WTC11 (cell line): ENCODE measurements at regions not wholly inside any gene's neighbourhood (a gene's known extent, or its start where the extent isn't known, plus 50 kb on each side); places are given as distances from the start of the nearest gene placed in this dataset.

Experiments used
- ATAC-seq: fragments of 200-7000 bp; cut with Tn5 transposase; 2 replicates; pipeline ENCODE4 v1.10.0; 2021; ENCODE audit warnings: mild to moderate bottlenecking, moderate library complexity
- CTCF ChIA-PET: fragments of 300-600 bp; sonication (Branson Sonifier 250); formaldehyde crosslinking; loops from one replicate; lab custom pipeline; 2021; ENCODE audit warnings: antibody characterized with exemption; lab: Charles Lee
- POLR2A ChIA-PET: fragments of 350-600 bp; sonication (Branson Sonifier 250); formaldehyde crosslinking; loops from one replicate; lab custom pipeline; 2021; ENCODE audit warnings: antibody characterized with exemption; lab: Charles Lee
- DNase-seq: peaks from one replicate; pipeline ENCODE4 v3.0.0; 2021; ENCODE audit warnings: low spot score
- H3K27ac Mint-ChIP-seq: 2 replicates; pipeline ENCODE4 v1.8.0; 2021; ENCODE audit warnings: mixed read lengths
- H3K27me3 Mint-ChIP-seq: 2 replicates; pipeline ENCODE4 v1.8.0; 2021; ENCODE audit warnings: low read depth, mild to moderate bottlenecking, moderate library complexity, mixed read lengths
- H3K36me3 Mint-ChIP-seq: 2 replicates; pipeline ENCODE4 v1.8.0; 2021; ENCODE audit warnings: mixed read lengths
- H3K4me1 Mint-ChIP-seq: 2 replicates; pipeline ENCODE4 v1.8.0; 2022; ENCODE audit warnings: mixed read lengths
- H3K4me3 Mint-ChIP-seq: 2 replicates; pipeline ENCODE4 v1.8.0; 2021; ENCODE audit warnings: mild to moderate bottlenecking, moderate library complexity, mixed read lengths
- H3K9me3 Mint-ChIP-seq: 2 replicates; pipeline ENCODE4 v1.8.0; 2021; ENCODE audit warnings: mixed read lengths
- CREB1 ChIP-seq: sonication (generic); formaldehyde crosslinking; IDR thresholded peaks from 2 replicates; pipeline ENCODE4 v1.8.0; 2023; ENCODE audit warnings: mild to moderate bottlenecking, missing genetic modification reagents
- CREM ChIP-seq: sonication (generic); formaldehyde crosslinking; IDR thresholded peaks from 2 replicates; pipeline ENCODE4 v1.8.1; 2022; ENCODE audit warnings: mild to moderate bottlenecking, missing genetic modification reagents, moderate library complexity
- HMGA2 ChIP-seq: fragments of 250-450 bp; sonication (Bioruptor Pico); IDR thresholded peaks from 2 replicates; pipeline ENCODE4 v1.4.0; 2021; ENCODE audit warnings: mild to moderate bottlenecking, moderate library complexity
- NFE2L1 ChIP-seq: sonication (generic); formaldehyde crosslinking; IDR thresholded peaks from 2 replicates; pipeline ENCODE4 v1.8.1; 2023; ENCODE audit warnings: missing genetic modification reagents
- NR3C1 ChIP-seq: sonication (generic); formaldehyde crosslinking; conservative IDR thresholded peaks from 2 replicates; pipeline ENCODE4 v1.8.1; 2023; ENCODE audit warnings: low read depth, mild to moderate bottlenecking, missing genetic modification reagents
- OVOL2 ChIP-seq: fragments of 250-450 bp; sonication (Bioruptor Pico); IDR thresholded peaks from 2 replicates; pipeline ENCODE4 v1.9.0; 2021; ENCODE audit warnings: mild to moderate bottlenecking, borderline replicate concordance
- SMAD4 ChIP-seq: sonication (generic); formaldehyde crosslinking; IDR thresholded peaks from 2 replicates; pipeline ENCODE4 v1.8.0; 2022; ENCODE audit warnings: mild to moderate bottlenecking, missing genetic modification reagents
- SP1 ChIP-seq: sonication (generic); formaldehyde crosslinking; conservative IDR thresholded peaks from 2 replicates; pipeline ENCODE4 v1.8.1; 2022; ENCODE audit warnings: missing genetic modification reagents
- ZBTB21 ChIP-seq: sonication (generic); formaldehyde crosslinking; IDR thresholded peaks from 2 replicates; pipeline ENCODE4 v1.8.1; 2023; ENCODE audit warnings: mild to moderate bottlenecking, missing genetic modification reagents, borderline replicate concordance
- ZNF396 ChIP-seq: fragments of 250-450 bp; sonication (Bioruptor Pico); IDR thresholded peaks from 2 replicates; pipeline ENCODE4 v1.8.0; 2021; ENCODE audit warnings: mild to moderate bottlenecking, moderate library complexity, borderline replicate concordance
- TF ChIP-seq, protein P1 (sequence below): sonication (generic); formaldehyde crosslinking; IDR thresholded peaks from 2 replicates; pipeline ENCODE4 v1.8.0; 2023; ENCODE audit warnings: missing genetic modification reagents, mild to moderate bottlenecking, borderline replicate concordance
- TF ChIP-seq, protein P2 (sequence below): sonication (generic); formaldehyde crosslinking; IDR thresholded peaks from 2 replicates; pipeline ENCODE4 v1.8.0; 2022; ENCODE audit warnings: mild to moderate bottlenecking, missing genetic modification reagents
- TF ChIP-seq, protein P3 (sequence below): sonication (generic); formaldehyde crosslinking; IDR thresholded peaks from 2 replicates; pipeline ENCODE4 v1.8.1; 2022; ENCODE audit warnings: missing genetic modification reagents, borderline replicate concordance
- TF ChIP-seq, protein P4 (sequence below): sonication (generic); formaldehyde crosslinking; IDR thresholded peaks from 2 replicates; pipeline ENCODE4 v1.8.1; 2023; ENCODE audit warnings: mild to moderate bottlenecking, moderate library complexity, missing genetic modification reagents
- TF ChIP-seq, protein P5 (sequence below): sonication (generic); formaldehyde crosslinking; IDR thresholded peaks from 2 replicates; pipeline ENCODE4 v1.8.1; 2023; ENCODE audit warnings: mild to moderate bottlenecking, missing genetic modification reagents, moderate library complexity
- TF ChIP-seq, protein P6 (sequence below): sonication (generic); formaldehyde crosslinking; IDR thresholded peaks from 2 replicates; pipeline ENCODE4 v1.8.0; 2022; ENCODE audit warnings: mild to moderate bottlenecking, missing genetic modification reagents
- TF ChIP-seq, protein P7 (sequence below): fragments of 250-450 bp; sonication (Bioruptor Pico); IDR thresholded peaks from 2 replicates; pipeline ENCODE4 v1.9.0; 2021; ENCODE audit warnings: mild to moderate bottlenecking
- TF ChIP-seq, protein P8 (sequence below): sonication (generic); formaldehyde crosslinking; IDR thresholded peaks from 2 replicates; pipeline ENCODE4 v1.8.0; 2022; ENCODE audit warnings: mild to moderate bottlenecking, missing genetic modification reagents
- TF ChIP-seq, protein P9 (sequence below): fragments of 250-450 bp; sonication (Bioruptor Pico); IDR thresholded peaks from 2 replicates; pipeline ENCODE4 v1.9.0; 2021; ENCODE audit warnings: moderate library complexity, mild to moderate bottlenecking, inconsistent platforms, borderline replicate concordance
- TF ChIP-seq, protein P10 (sequence below): sonication (generic); formaldehyde crosslinking; IDR thresholded peaks from 2 replicates; pipeline ENCODE4 v1.8.0; 2023; ENCODE audit warnings: missing genetic modification reagents
- TF ChIP-seq, protein P11 (sequence below): sonication (generic); formaldehyde crosslinking; IDR thresholded peaks from 2 replicates; pipeline ENCODE4 v1.8.1; 2022; ENCODE audit warnings: low read depth, mild to moderate bottlenecking, moderate library complexity, missing genetic modification reagents, borderline replicate concordance

DNA sequence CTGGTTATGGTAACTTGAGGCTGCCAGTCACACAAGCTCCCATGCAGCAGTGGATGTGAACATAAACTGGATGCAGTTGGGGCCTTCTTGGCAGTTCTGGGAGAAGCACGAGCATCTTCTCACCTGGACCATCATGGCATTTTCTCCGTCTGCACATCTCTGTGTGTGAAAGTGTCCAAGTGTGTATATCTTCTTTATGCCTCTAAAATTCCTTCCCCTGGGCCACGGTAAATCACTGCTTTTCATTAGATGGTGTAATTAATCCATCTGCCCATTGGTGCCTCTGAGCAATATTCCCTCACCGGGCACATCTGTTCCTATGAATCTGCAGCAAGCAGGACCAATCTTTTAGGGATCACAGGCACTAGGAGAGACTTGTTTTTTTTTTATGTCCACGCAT, 138.0 kb downstream of the MAP3K7 start (continued):
- TF ChIP-seq, protein P1, sequence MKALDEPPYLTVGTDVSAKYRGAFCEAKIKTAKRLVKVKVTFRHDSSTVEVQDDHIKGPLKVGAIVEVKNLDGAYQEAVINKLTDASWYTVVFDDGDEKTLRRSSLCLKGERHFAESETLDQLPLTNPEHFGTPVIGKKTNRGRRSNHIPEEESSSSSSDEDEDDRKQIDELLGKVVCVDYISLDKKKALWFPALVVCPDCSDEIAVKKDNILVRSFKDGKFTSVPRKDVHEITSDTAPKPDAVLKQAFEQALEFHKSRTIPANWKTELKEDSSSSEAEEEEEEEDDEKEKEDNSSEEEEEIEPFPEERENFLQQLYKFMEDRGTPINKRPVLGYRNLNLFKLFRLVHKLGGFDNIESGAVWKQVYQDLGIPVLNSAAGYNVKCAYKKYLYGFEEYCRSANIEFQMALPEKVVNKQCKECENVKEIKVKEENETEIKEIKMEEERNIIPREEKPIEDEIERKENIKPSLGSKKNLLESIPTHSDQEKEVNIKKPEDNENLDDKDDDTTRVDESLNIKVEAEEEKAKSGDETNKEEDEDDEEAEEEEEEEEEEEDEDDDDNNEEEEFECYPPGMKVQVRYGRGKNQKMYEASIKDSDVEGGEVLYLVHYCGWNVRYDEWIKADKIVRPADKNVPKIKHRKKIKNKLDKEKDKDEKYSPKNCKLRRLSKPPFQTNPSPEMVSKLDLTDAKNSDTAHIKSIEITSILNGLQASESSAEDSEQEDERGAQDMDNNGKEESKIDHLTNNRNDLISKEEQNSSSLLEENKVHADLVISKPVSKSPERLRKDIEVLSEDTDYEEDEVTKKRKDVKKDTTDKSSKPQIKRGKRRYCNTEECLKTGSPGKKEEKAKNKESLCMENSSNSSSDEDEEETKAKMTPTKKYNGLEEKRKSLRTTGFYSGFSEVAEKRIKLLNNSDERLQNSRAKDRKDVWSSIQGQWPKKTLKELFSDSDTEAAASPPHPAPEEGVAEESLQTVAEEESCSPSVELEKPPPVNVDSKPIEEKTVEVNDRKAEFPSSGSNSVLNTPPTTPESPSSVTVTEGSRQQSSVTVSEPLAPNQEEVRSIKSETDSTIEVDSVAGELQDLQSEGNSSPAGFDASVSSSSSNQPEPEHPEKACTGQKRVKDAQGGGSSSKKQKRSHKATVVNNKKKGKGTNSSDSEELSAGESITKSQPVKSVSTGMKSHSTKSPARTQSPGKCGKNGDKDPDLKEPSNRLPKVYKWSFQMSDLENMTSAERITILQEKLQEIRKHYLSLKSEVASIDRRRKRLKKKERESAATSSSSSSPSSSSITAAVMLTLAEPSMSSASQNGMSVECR (CRISPR knock-in tag), result no peak
- TF ChIP-seq, protein P2, sequence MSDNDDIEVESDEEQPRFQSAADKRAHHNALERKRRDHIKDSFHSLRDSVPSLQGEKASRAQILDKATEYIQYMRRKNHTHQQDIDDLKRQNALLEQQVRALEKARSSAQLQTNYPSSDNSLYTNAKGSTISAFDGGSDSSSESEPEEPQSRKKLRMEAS (CRISPR knock-in tag), result no peak
- TF ChIP-seq, protein P3, sequence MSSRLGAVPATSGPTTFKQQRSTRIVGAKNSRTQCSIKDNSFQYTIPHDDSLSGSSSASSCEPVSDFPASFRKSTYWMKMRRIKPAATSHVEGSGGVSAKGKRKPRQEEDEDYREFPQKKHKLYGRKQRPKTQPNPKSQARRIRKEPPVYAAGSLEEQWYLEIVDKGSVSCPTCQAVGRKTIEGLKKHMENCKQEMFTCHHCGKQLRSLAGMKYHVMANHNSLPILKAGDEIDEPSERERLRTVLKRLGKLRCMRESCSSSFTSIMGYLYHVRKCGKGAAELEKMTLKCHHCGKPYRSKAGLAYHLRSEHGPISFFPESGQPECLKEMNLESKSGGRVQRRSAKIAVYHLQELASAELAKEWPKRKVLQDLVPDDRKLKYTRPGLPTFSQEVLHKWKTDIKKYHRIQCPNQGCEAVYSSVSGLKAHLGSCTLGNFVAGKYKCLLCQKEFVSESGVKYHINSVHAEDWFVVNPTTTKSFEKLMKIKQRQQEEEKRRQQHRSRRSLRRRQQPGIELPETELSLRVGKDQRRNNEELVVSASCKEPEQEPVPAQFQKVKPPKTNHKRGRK (CRISPR knock-in tag), result no peak
- TF ChIP-seq SMAD4 (CRISPR knock-in tag) (no peak), CREB1 (CRISPR knock-in tag) (no peak), NFE2L1 (CRISPR knock-in tag) (no peak), NR3C1 (CRISPR knock-in tag) (no peak), ZNF396 (no peak), ZBTB21 (CRISPR knock-in tag) (no peak)
- TF ChIP-seq, protein P4, sequence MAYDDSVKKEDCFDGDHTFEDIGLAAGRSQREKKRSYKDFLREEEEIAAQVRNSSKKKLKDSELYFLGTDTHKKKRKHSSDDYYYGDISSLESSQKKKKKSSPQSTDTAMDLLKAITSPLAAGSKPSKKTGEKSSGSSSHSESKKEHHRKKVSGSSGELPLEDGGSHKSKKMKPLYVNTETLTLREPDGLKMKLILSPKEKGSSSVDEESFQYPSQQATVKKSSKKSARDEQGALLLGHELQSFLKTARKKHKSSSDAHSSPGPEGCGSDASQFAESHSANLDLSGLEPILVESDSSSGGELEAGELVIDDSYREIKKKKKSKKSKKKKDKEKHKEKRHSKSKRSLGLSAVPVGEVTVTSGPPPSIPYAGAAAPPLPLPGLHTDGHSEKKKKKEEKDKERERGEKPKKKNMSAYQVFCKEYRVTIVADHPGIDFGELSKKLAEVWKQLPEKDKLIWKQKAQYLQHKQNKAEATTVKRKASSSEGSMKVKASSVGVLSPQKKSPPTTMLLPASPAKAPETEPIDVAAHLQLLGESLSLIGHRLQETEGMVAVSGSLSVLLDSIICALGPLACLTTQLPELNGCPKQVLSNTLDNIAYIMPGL (CRISPR knock-in tag), result no peak
- TF ChIP-seq, all 79 proteins: peak for 0

DNA sequence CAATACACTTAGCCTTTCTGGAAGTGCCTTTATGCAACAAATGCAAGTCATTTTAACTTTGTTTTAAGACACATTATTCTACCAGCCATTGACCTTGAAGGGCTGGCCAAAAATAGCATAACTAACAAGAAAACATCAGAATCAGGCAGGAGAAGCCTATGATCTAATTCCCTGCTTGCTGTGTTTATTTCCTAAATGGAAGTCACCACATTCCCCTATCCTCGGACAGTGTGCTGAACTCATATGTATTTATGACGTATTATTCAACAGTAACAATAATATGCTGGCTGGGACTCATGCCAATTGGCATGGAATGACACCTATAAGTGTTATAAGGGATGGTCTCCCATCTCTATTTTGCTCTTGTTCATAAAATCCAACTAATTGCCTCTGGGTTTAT, 140.7 kb downstream of the MAP3K7 start:
- Mint-ChIP-seq H3K4me1 (peaks cover 42% of the 10 kb centered on the region), H3K27ac (no peak overlapping the region), H3K36me3 (no peaks in the 10 kb centered on the region), H3K4me3 (no peak overlapping the region), H3K9me3 (no peaks in the 10 kb centered on the region), H3K27me3 (no peaks in the 10 kb centered on the region; the same call in 1 of the 2 replicates)
- no peak for ATAC-seq
- TF ChIP-seq, protein P5, sequence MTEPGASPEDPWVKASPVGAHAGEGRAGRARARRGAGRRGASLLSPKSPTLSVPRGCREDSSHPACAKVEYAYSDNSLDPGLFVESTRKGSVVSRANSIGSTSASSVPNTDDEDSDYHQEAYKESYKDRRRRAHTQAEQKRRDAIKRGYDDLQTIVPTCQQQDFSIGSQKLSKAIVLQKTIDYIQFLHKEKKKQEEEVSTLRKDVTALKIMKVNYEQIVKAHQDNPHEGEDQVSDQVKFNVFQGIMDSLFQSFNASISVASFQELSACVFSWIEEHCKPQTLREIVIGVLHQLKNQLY (CRISPR knock-in tag), result no peak
- no peak for TF ChIP-seq SP1 (CRISPR knock-in tag)
- TF ChIP-seq CREM (CRISPR knock-in tag), result no peak
- TF ChIP-seq OVOL2 (CRISPR knock-in tag), result no peak
- TF ChIP-seq, protein P6, sequence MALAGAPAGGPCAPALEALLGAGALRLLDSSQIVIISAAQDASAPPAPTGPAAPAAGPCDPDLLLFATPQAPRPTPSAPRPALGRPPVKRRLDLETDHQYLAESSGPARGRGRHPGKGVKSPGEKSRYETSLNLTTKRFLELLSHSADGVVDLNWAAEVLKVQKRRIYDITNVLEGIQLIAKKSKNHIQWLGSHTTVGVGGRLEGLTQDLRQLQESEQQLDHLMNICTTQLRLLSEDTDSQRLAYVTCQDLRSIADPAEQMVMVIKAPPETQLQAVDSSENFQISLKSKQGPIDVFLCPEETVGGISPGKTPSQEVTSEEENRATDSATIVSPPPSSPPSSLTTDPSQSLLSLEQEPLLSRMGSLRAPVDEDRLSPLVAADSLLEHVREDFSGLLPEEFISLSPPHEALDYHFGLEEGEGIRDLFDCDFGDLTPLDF, result no peak
- TF ChIP-seq, protein P7, sequence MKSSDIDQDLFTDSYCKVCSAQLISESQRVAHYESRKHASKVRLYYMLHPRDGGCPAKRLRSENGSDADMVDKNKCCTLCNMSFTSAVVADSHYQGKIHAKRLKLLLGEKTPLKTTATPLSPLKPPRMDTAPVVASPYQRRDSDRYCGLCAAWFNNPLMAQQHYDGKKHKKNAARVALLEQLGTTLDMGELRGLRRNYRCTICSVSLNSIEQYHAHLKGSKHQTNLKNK (CRISPR knock-in tag), result no peak
- TF ChIP-seq, protein P8, sequence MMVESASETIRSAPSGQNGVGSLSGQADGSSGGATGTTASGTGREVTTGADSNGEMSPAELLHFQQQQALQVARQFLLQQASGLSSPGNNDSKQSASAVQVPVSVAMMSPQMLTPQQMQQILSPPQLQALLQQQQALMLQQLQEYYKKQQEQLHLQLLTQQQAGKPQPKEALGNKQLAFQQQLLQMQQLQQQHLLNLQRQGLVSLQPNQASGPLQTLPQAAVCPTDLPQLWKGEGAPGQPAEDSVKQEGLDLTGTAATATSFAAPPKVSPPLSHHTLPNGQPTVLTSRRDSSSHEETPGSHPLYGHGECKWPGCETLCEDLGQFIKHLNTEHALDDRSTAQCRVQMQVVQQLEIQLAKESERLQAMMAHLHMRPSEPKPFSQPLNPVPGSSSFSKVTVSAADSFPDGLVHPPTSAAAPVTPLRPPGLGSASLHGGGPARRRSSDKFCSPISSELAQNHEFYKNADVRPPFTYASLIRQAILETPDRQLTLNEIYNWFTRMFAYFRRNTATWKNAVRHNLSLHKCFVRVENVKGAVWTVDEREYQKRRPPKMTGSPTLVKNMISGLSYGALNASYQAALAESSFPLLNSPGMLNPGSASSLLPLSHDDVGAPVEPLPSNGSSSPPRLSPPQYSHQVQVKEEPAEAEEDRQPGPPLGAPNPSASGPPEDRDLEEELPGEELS (CRISPR knock-in tag), result no peak
- TF ChIP-seq, protein P9, sequence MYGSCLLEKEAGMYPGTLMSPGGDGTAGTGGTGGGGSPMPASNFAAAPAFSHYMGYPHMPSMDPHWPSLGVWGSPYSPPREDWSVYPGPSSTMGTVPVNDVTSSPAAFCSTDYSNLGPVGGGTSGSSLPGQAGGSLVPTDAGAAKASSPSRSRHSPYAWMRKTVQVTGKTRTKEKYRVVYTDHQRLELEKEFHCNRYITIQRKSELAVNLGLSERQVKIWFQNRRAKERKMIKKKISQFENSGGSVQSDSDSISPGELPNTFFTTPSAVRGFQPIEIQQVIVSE (CRISPR knock-in tag), result no peak
- TF ChIP-seq, protein P10, sequence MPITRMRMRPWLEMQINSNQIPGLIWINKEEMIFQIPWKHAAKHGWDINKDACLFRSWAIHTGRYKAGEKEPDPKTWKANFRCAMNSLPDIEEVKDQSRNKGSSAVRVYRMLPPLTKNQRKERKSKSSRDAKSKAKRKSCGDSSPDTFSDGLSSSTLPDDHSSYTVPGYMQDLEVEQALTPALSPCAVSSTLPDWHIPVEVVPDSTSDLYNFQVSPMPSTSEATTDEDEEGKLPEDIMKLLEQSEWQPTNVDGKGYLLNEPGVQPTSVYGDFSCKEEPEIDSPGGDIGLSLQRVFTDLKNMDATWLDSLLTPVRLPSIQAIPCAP (CRISPR knock-in tag), result no peak
- TF ChIP-seq HMGA2 (CRISPR knock-in tag), result no peak
- TF ChIP-seq, protein P11, sequence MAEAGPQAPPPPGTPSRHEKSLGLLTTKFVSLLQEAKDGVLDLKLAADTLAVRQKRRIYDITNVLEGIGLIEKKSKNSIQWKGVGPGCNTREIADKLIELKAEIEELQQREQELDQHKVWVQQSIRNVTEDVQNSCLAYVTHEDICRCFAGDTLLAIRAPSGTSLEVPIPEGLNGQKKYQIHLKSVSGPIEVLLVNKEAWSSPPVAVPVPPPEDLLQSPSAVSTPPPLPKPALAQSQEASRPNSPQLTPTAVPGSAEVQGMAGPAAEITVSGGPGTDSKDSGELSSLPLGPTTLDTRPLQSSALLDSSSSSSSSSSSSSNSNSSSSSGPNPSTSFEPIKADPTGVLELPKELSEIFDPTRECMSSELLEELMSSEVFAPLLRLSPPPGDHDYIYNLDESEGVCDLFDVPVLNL (CRISPR knock-in tag), result no peak
- ChIA-PET POLR2A (no interaction called here), CTCF (no interaction called here)
- no peak for DNase-seq
